Fibroblast of mammary gland (primary cell): ENCODE measurements at regions not wholly inside any gene's neighbourhood (a gene's known extent, or its start where the extent isn't known, plus 50 kb on each side); places are given as distances from the start of the nearest gene placed in this dataset.

ENCODE experiments used
- DNase-seq: peaks from one replicate; pipeline ENCODE4 v3.0.0-alpha.2; 2010; ENCODE audit warnings: low read depth
- H3K4me3 ChIP-seq: 2 replicates; pipeline ENCODE4 v1.5.1; 2011; ENCODE audit warnings: low read depth, mild to moderate bottlenecking, low read length, moderate library complexity; ENCODE audit not compliant: control insufficient read depth
- CTCF ChIP-seq: conservative IDR thresholded peaks from 2 replicates; pipeline ENCODE4 v1.5.1; 2011; ENCODE audit warnings: low read depth, low read length, inconsistent platforms; ENCODE audit not compliant: control insufficient read depth, insufficient read depth

- no peak for TF ChIP-seq CTCF
- H3K4me3 ChIP-seq = no peak overlapping the region
- no peak for DNase-seq
Measured at GRCh38 chr3:28134198-28134597, 107.2 kb upstream of the CMC1 start.

GRCh38 chr3:28134792-28135375, 106.5 kb upstream of the CMC1 start:
- H3K4me3 ChIP-seq = no peak overlapping the region
- TF ChIP-seq CTCF = no peak
- no peak for DNase-seq

GRCh38 chr3:28136607-28137216, 104.7 kb upstream of the CMC1 start:
- no peak for TF ChIP-seq CTCF
- H3K4me3 ChIP-seq = no peak overlapping the region
- no peak for DNase-seq

- no peak overlapping the region for H3K4me3 ChIP-seq
- no peak for DNase-seq
Measured at GRCh38 chr3:28138043-28138610, 103.3 kb upstream of the CMC1 start.

GRCh38 chr3:28139288-28139687, 102.1 kb upstream of the CMC1 start:
- no peak overlapping the region for H3K4me3 ChIP-seq
- DNase-seq = peak; percentile 8
- no peak for TF ChIP-seq CTCF

More at GRCh38 chr3:28138043-28138610, 103.3 kb upstream of the CMC1 start:
- no peak for TF ChIP-seq CTCF

- no peak for TF ChIP-seq CTCF
- no peak overlapping the region for H3K4me3 ChIP-seq
- DNase-seq = peak; percentile 78
Measured at GRCh38 chr3:28139967-28140634, 101.3 kb upstream of the CMC1 start.
